Ishikawa (cell line): ENCODE measurements at regions not wholly inside any gene's neighbourhood (a gene's known extent, or its start where the extent isn't known, plus 50 kb on each side); places are given as distances from the start of the nearest gene placed in this dataset.

ENCODE experiments used
- CEBPB ChIP-seq: IDR thresholded peaks from 2 replicates; pipeline ENCODE4 v1.6.1; 2012
- CREB1 ChIP-seq: IDR thresholded peaks from 2 replicates; pipeline ENCODE4 v1.6.1; 2012; ENCODE audit warnings: low read depth
- EGR1 ChIP-seq: IDR thresholded peaks from 2 replicates; pipeline ENCODE4 v1.6.1; 2012
- EP300 ChIP-seq: IDR thresholded peaks from 2 replicates; pipeline ENCODE4 v1.6.1; 2012; ENCODE audit warnings: borderline replicate concordance
- FOXM1 ChIP-seq: IDR thresholded peaks from 2 replicates; pipeline ENCODE4 v1.6.1; 2012; ENCODE audit warnings: low read depth, borderline replicate concordance
- MAX ChIP-seq: IDR thresholded peaks from 2 replicates; pipeline ENCODE4 v1.6.1; 2012
- NFIC ChIP-seq: IDR thresholded peaks from 2 replicates; pipeline ENCODE4 v1.6.1; 2012
- RAD21 ChIP-seq: IDR thresholded peaks from 2 replicates; pipeline ENCODE4 v1.6.1; 2012; ENCODE audit warnings: low read depth
- REST ChIP-seq: IDR thresholded peaks from 2 replicates; pipeline ENCODE4 v1.6.1; 2012; ENCODE audit warnings: low read depth, mild to moderate bottlenecking
- TAF1 ChIP-seq: IDR thresholded peaks from 2 replicates; pipeline ENCODE4 v1.6.1; 2012; ENCODE audit warnings: low read depth, mild to moderate bottlenecking
- TCF12 ChIP-seq: IDR thresholded peaks from 2 replicates; pipeline ENCODE4 v1.6.1; 2012; ENCODE audit warnings: low read depth
- TEAD4 ChIP-seq: IDR thresholded peaks from 2 replicates; pipeline ENCODE4 v1.6.1; 2012
- USF1 ChIP-seq: IDR thresholded peaks from 2 replicates; pipeline ENCODE4 v1.6.1; 2012
- YY1 ChIP-seq: IDR thresholded peaks from 2 replicates; pipeline ENCODE4 v1.6.1; 2012; ENCODE audit warnings: low read depth
- ZBTB7A ChIP-seq: IDR thresholded peaks from 2 replicates; pipeline ENCODE4 v1.6.1; 2012; ENCODE audit warnings: low read depth

DNA sequence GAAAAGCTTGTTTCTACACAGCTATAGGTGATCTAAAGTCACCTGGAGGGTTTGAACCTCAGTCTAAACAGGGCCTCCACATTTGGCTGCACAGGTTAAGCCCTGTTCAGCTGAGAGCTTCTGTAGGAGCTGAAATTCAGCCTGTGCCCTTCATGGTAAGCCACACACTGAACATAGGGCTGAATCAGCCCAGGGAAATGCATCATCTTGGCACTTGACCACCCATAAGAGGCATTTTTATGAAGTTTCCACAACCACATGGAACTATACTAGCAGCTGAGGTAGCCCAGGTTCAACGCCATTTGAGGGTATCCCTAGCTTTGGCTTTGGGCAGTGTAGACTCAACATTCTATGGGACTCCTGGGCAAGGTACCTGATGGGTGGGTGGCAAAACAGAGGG lies 126.8 kb downstream of the FAM174B start:
- no peak for TF ChIP-seq EGR1
- TF ChIP-seq CREB1, result no peak
- no peak for TF ChIP-seq MAX
- TF ChIP-seq TEAD4, result no peak
- TF ChIP-seq NFIC, result no peak
- TF ChIP-seq USF1, result no peak
- no peak for TF ChIP-seq ZBTB7A
- TF ChIP-seq RAD21, result no peak
- no peak for TF ChIP-seq FOXM1
- no peak for TF ChIP-seq REST

DNA sequence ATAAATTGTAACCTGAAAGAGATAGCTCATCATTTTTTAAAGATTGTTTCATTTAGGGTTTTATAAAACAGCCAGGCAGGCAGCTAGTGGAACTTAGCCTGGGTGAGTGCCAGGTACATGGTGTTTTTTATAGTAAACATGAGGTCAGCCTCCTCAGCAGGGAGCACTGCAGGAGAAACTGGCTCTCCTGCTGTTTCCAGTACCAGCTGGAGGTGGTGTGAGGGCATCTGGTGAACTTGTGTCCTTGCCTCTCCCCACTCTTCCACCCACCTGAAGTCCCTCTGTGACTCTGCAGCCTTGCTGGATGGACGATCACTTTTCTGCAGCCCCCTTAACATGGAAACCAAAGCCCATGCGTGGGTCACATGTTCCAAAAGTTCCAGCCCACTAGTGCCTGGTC lies 128.4 kb downstream of the FAM174B start:
- TF ChIP-seq TCF12 (peak; percentile 91), EP300 (peak; percentile 74), ZBTB7A (no peak), TEAD4 (peak; percentile 48; the same call in 1 of the 2 replicates), USF1 (no peak), EGR1 (0 out of 2 replicates have a peak, but pooled peaks have one; percentile 14), RAD21 (0 out of 2 replicates have a peak, but pooled peaks have one; percentile 1), NFIC (peak; percentile 88)

DNA sequence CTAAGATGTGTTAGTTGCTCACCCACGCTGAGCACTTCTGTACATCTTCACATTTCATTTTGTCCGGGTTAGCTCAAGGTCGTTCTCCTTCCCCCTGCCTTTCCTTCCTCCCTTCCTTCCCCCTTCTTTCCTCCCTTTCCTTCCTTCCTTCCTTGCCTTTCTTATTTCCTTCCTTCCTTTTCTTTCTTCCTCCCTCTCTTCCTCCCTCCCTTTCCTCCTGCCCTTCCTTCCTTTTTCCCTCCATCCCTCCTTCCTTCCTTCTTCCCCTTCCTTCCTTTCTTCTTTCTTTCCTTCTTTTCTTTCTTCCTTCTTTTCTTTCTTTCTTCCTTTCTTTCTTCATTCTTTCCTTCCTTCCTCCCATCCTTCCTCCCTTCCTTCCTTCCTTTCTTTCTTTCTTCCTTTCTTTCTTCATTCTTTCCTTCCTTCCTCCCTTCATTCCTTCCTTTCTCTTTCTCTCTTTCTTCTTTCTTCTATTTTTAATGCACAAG lies 129.8 kb downstream of the FAM174B start:
- TF ChIP-seq TAF1 (no peak), CREB1 (no peak), MAX (no peak), CEBPB (no peak), EP300 (no peak), TCF12 (no peak), NFIC (no peak), FOXM1 (no peak), USF1 (no peak)

DNA sequence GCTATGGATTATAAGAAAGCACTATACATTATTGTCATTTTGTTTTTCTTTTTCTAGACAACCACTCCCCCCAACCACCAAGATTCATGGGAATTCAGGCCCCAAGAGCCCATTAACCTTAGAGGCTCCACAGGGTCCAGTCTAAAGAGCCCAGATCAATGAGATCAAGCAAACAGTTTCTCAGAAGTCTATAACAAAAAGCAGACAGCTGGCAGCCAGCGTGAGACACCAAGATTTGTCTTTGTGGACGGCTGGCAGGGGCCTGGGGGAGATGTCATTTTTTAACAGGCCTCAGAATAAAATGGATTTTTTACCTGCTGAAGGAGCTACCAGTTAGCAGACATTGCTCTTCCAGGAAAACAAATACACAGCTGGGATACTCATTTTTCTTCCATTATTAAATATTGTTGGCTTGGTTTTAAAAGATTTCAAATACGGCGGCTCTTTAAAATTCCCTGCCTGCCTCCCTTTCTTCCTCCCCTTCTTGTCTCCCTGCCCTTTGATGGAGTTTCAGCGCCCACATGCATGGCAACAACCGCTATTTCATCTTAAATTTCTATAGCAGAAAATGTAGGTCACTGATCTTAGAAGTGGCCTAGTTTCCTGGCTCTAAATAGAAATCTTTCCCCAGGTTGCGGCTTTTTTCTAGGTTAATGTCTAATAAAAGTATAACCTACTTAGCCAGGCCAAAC lies 130.6 kb downstream of the FAM174B start:
- TF ChIP-seq EP300 (no peak), TAF1 (no peak), NFIC (no peak), CREB1 (no peak), USF1 (no peak), MAX (no peak), FOXM1 (no peak), RAD21 (no peak), REST (no peak), EGR1 (no peak), CEBPB (no peak), TCF12 (no peak), YY1 (no peak), ZBTB7A (no peak), TEAD4 (no peak)

GRCh38 chr15:92524161-92524560 lies 130.5 kb downstream of the ST8SIA2 start:
- TF ChIP-seq CEBPB (no peak), YY1 (no peak), TEAD4 (no peak), REST (no peak), TAF1 (no peak), FOXM1 (no peak), EP300 (no peak), NFIC (no peak)
